Stimulated activated naive CD8-positive, alpha-beta T cell treated with anti-CD3 and anti-CD28 coated beads, Interleukin-15, Interleukin-2, amounts not matched to agents 100 U/mL and 50 U/mL, for 24 hours (primary cell): ENCODE measurements at regions not wholly inside any gene's neighbourhood (a gene's known extent, or its start where the extent isn't known, plus 50 kb on each side); places are given as distances from the start of the nearest gene placed in this dataset.
"Not testable (repeated sequence)": the region's sequence is repeated elsewhere in the genome, so short reads cannot be mapped to it uniquely, and the experiment has no call there.

ENCODE experiments used
- ATAC-seq: fragments of 150-1000 bp; cut with Tn5 transposase; one replicate; pipeline ENCODE4 v1.10.0; 2021
- DNase-seq: peaks from one replicate; pipeline ENCODE4 v3.0.0; 2021

DNA sequence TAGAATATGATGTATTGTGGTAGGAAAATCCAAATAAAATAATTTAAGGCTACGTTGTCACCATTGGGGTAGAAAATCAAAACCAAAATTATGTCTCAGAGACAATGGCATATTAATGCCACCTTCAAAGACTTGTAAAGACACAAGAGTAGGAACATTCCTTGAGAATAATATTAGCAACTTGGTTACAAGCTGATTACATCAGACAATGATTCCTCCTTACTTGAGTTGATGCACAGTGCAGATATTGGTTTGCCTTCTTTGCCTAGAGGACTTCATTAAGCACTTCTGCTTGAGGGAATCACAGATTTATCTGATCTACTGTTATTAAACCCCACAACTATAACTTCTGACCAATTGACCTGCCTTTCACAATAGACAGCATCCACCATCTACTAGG is 500.2 kb downstream of the CDH9 start:
- ATAC-seq (no peak), DNase-seq (no peak)

GRCh38 chr5:26535215-26535614 is 503.2 kb downstream of the CDH9 start:
- no peak for DNase-seq
- no peak for ATAC-seq

GRCh38 chr5:26530305-26530704 is 508.1 kb downstream of the CDH9 start:
- ATAC-seq = no peak
- no peak for DNase-seq

DNA sequence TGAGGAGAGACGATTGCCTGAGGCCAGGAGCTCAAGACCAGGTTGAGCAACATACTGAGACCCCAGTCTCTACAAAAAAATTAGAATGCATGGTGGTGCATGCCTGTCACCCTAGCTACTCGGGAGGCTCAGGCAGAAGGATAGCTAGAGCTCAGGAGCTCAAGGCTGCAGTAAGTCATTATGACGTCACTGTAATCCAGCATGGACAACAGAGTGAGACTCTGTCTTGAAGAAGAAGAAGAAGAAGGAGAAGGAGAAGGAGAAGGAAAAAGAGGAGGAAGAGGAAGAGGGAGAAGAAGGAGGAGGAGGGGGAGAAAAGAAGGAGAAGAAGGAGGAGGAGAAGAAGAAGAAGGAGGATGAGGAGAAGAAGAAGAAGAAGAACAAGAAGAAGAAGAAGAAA is 519.1 kb downstream of the CDH9 start:
- ATAC-seq = no peak
- DNase-seq = no peak

GRCh38 chr5:26518065-26518464 is 520.3 kb downstream of the CDH9 start:
- ATAC-seq (no peak), DNase-seq (no peak)

DNA sequence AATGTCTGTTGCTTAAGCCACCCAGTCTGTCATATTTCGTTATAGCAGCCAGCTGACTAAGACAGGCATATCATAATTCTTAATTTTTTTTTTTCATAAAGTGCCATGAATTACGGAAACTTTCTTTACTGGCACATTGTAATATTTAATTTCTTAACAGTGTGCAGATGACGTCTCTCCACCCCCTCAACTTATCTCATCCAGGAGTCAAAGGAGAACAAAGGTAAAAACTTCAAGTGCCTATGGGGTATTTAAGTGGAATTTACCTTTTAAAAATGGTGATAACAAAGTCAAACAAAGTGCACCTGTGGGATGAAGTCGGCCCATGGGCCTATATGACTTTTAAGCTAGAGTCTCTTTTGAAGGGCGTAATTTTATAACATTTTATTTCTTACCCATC is 539.4 kb downstream of the CDH9 start:
- DNase-seq (no peak), ATAC-seq (no peak)

DNA sequence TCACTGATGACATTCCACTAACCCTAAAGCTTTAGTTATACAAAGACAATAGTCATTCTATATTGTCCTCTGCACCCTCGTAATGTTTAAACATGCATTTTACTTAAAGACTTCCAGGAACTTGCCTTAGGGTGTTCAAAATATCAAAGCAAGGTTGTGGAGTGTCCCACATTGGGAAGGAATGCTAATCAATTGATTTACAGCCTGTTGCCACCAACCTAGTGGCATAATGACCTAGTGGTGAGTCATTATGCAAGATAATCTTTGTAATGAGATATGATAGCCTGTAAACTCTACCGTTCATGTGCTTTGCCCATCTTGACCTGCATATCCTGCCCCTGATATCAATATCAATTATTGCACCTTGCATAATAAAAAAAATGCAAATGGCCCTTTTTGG is 542.9 kb downstream of the CDH9 start:
- DNase-seq (no peak), ATAC-seq (no peak)

GRCh38 chr5:26492906-26493459 is 545.4 kb downstream of the CDH9 start:
- DNase-seq = no peak
- no peak for ATAC-seq

- DNase-seq (no peak), ATAC-seq (no peak)
Measured at GRCh38 chr5:26487553-26487952, 550.8 kb downstream of the CDH9 start.

DNA sequence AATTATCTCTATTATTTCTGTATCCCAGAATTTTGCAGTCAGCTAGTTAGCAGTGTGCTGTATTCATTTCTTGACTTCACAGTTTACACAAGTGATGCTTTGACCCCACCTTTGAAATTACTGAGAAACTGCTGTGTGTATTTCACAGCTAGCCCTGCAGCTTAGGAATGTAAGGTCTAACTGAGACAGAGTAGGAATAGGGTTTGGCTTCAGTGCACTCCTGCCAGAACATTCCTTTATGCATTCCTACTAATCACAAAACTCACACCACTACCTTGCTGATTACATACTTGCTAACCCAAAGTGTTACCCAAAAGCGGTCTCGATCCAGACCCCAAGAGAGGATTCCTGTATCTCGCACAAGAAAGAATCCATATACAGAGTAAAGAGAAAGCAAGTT is 551.8 kb downstream of the CDH9 start:
- DNase-seq (no peak), ATAC-seq (no peak)

DNA sequence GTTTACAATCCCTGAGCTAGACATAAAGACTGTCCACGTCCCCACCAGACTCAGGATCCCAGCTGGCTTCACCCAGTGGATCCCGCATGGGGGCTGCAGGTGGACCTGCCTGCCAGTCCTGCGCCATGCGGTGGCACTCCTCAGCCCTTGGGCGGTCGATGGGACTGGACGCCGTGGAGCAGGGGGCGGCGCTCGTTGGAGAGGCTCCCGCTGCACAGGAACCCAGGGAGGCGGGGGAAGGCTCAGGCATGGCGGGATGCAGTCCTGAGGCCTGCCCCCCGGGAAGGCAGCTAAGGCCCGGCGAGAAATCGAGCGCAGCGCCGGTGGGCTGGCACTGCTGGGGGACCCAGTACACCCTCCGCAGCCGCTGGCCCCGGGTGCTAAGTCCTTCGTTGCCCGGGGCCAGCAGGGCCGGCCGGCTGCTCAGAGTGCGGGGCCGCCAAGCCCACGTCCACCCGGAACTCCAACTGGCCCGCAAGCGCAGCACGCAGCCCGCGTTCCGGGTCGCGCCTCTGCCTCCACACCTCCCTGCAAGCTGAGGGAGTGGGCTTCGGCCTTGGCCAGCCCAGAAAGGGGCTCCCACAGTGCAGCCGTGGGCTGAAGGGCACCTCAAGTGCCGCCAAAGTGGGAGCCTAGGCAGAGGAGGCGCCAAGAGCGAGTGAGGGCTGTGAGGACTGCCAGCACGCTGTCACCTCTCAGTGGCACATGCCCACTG is 553.1 kb downstream of the CDH9 start:
- not testable (repeated sequence) for DNase-seq, ATAC-seq

DNA sequence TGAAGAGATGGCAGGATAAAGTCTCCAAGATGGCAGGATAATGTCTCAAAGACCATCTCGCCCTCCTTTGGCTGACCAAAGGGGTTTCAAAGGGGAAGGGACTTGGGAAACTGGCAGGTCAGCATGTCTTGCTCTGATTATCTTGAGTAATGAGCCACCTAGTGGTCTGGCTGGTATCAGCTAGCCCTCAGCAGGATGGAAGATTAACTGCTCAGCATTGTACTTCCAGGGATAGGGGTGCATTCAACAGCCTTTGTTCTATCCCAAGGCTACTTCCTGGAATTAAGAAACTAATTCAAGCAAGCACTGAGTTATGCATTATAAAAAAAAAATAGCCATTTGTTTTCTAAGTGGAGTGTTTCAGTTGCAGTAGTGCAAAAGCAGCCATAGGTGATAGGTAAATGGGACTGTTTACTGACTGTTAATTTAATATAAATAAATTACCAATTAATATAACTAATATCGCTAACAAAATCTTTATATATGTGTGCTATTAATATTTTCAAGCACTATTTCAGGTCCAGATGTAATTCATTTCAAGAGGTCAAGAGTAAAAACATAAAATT is 555.5 kb downstream of the CDH9 start:
- no peak for DNase-seq

DNA sequence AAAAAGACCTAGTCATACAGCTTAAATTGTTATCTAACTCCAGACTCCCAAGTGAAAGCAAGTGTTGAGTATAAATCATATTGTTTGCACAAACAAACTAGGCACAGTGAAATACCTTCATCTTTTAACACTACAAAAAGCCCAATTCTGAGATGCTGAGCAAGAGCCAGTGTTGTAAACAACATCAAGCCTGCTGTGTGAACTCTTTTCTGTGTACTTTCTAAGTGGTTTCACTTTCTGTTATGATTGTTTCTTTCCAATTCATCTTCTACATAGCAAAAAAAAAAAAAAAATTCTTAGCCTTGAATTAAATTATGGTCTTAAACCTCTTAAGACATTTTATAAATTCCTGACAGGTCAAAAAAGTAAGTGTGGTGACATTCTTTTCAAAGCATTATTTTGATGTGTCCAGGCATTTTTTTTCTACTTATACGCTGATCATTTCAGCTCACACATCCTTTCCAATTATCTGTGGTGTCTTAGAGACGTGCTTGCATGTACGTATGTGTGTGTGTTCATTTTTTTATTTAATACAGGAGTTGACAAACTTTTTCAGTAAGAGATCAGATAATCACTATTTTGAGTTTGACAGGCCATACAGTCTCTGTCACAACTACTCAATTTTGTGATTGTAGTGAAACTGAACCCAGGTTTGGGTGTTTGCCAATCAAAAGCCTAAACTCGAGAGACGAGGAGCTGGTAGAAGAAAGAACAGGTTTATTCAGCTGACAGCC is 556.1 kb downstream of the CDH9 start:
- ATAC-seq (no peak), DNase-seq (no peak)

More for the DNA sequence above, 555.5 kb downstream of the CDH9 start:
- no peak for ATAC-seq

- DNase-seq (no peak), ATAC-seq (no peak)
Measured at GRCh38 chr5:26470439-26470838, 567.9 kb downstream of the CDH9 start.

DNA sequence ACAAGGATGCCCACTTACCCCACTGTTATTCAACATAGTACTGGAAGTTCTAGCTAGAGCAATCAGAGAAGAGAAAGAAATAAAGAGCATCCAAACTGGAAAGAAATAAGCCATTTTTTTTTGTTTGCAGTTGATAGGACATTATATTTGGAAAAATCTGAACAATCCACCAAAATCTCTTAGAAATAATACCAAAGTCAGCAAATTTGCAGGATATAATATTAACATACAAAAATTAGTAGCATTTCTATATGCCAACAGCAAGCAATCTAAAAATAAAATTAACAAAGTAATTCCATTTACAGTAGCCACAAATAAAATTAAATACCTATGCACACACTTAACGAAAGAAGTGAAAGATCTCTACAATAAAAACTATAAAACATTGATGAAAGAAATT is 599.3 kb downstream of the CDH9 start:
- ATAC-seq (no peak), DNase-seq (no peak)

GRCh38 chr5:26434688-26435087 is 603.7 kb downstream of the CDH9 start:
- ATAC-seq (no peak), DNase-seq (no peak)

DNA sequence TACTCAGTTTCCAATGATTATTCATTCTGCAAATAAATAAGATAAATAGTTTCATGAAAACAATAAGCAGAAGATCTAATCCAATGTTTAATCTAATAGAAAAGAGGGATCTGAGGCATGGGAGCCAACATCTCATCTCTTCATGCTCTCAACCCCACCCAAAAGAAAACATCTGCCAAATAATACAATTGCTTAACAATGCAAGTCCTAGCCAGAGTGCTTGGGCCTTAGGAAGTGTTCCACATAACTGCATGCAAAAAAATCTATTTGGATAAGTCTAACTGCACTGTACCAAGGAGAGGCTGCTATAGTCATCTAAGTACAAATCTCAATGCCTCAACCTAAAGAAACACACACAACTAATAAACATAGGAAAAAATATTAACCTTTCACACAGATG is 606.0 kb downstream of the CDH9 start:
- DNase-seq = no peak
- ATAC-seq = no peak

GRCh38 chr5:26430323-26430722 is 608.1 kb downstream of the CDH9 start:
- DNase-seq (no peak), ATAC-seq (no peak)

DNA sequence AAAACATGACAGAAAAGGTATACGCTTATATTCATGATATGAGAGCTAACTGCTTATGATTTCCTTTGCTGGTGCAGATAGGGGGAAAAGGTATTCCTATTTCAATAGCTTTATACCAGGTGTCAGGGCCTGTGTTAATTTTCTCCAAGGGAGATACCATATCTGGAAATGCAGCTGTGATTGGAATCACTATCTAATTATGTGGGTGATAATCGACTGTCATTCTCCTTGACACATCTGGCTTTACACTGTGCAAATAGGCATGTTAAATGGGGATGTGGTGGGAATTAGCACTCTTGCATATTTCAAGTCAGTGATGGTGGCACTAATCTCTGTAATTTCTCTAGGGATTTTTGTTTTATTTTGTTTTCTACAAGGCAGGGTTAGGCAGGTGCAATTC is 611.1 kb downstream of the CDH9 start:
- no peak for DNase-seq

DNA sequence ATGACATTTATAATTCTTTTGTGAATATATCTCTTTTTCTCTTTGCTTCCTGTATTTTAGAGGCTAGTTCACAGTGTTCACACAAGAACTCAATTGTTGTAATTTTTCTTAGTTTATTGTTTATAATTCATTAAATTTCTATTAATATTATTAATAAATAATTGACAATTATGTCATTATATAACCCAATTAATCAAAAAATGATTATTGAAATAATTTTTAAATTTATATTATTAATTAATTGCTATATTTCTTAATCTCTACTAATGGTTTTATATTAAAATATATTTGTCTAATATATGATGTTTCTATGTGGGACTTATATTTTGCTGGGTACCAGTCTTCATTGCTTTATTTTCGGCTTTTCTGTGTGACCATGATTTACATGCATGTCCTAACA is 618.4 kb downstream of the CDH9 start:
- ATAC-seq (no peak), DNase-seq (no peak)

More for the DNA sequence above, 611.1 kb downstream of the CDH9 start:
- ATAC-seq = no peak

DNA sequence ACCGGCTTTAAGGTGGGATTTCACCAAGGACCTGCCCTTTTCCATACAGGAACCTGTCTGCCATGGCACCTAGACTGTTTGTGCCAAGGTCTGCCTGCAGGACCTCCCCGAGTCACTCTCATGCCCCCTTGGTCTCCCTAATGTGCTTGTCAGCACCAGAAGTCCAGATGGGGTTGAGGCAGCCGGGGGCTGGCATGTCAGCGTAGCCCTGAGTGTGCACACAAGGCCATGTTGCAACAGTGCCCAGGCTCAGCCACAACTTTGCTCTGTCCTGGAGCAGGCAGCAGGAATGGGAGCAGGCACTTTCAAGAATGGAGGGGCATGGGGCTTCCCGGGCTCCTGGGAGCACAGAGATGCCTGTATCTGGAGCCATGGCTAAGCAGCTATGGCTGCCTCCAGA is 621.5 kb downstream of the CDH9 start:
- no peak for ATAC-seq
- DNase-seq = no peak

GRCh38 chr5:26415987-26416779 is 622.2 kb downstream of the CDH9 start:
- DNase-seq (no peak), ATAC-seq (no peak)

- no peak for ATAC-seq
- no peak for DNase-seq
Measured at GRCh38 chr5:26390608-26391007, 647.8 kb downstream of the CDH9 start.
